HG02610 (cell line): ENCODE measurements at regions not wholly inside any gene's neighbourhood (a gene's known extent, or its start where the extent isn't known, plus 50 kb on each side); places are given as distances from the start of the nearest gene placed in this dataset.

Experiments
- ATAC-seq: cut with Tn5 transposase; IDR thresholded peaks from one replicate; pipeline ENCODE4 v1.9.1; 2021; ENCODE audit warnings: mild to moderate bottlenecking, moderate library complexity; ENCODE audit not compliant: unreplicated experiment

- no peak for ATAC-seq
These were observed 76.0 kb upstream of the PPM1J start for GRCh38 chr1:112790920-112791722.

GRCh38 chr1:112788561-112788960 lies 73.4 kb upstream of the PPM1J start:
- ATAC-seq = no peak

- no peak for ATAC-seq
These were observed 72.9 kb upstream of the PPM1J start for GRCh38 chr1:112788054-112788453.

- no peak for ATAC-seq
These were observed 67.9 kb upstream of the PPM1J start for GRCh38 chr1:112783059-112783458.

- ATAC-seq = no peak
These were observed 64.8 kb upstream of the PPM1J start for GRCh38 chr1:112779665-112780526.

GRCh38 chr1:112778137-112778536 lies 63.0 kb upstream of the PPM1J start:
- no peak for ATAC-seq

GRCh38 chr1:112776688-112777087 lies 61.6 kb upstream of the PPM1J start:
- ATAC-seq = no peak

- no peak for ATAC-seq
These were observed 57.6 kb upstream of the PPM1J start for GRCh38 chr1:112772781-112773180.

- ATAC-seq = no peak
These were observed 55.6 kb upstream of the PPM1J start for GRCh38 chr1:112770724-112771123.

- no peak for ATAC-seq
These were observed 54.5 kb upstream of the PPM1J start for GRCh38 chr1:112769611-112770010.

- ATAC-seq = no peak
These were observed 52.5 kb upstream of the PPM1J start for GRCh38 chr1:112767646-112768045.
